NT2/D1 (cell line): ENCODE measurements at regions not wholly inside any gene's neighbourhood (a gene's known extent, or its start where the extent isn't known, plus 50 kb on each side); places are given as distances from the start of the nearest gene placed in this dataset.

Source experiments
- SUZ12 ChIP-seq: IDR thresholded peaks from 2 replicates; pipeline ENCODE4 v1.6.1; 2011; ENCODE audit not compliant: insufficient read length, insufficient read depth; ENCODE audit errors: extremely low read depth
- ZNF274 ChIP-seq: IDR thresholded peaks from 2 replicates; pipeline ENCODE4 v1.6.1; 2011; ENCODE audit warnings: mild to moderate bottlenecking, low read depth, low read length

DNA sequence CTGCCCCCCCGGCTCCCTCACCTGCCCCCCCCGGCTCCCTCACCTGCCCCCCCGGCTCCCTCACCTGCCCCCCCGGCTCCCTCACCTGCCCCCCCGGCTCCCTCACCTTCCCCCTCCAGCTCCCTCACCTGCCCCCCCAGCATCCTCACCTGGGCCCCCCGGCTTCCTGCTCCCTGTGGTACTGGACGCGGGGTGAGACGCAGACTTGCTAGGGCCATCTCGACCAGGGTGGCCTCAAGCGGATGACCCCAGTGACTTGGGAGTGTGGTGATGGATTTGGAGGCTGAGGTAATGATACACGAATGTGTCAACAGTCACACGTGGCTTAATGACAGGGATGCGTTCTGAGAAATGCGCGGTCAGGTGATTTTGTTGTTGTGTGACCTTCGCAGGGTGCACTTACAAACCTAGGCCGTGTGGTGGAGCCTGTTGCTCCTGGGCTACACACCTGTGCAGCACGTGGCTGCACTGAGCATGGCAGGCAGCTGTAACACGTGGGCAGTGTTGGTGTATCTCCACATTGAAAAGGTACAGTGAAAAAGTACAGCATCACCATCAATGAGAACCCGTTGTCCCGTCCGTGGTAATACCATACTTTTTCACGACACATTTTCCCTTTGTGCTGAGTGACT lies 197.8 kb downstream of the TEX29 start:
- TF ChIP-seq SUZ12 (no peak), ZNF274 (no peak)
